HepG2 (cell line): ENCODE measurements at regions not wholly inside any gene's neighbourhood (a gene's known extent, or its start where the extent isn't known, plus 50 kb on each side); places are given as distances from the start of the nearest gene placed in this dataset.

ENCODE experiments used
- CTCF ChIP-seq: sonication (generic); formaldehyde crosslinking; IDR thresholded peaks from 2 replicates; pipeline ENCODE4 v1.5.0; 2020; ENCODE audit warnings: mild to moderate bottlenecking, missing genetic modification reagents, moderate library complexity
- GZF1 ChIP-seq: sonication (generic); formaldehyde crosslinking; IDR thresholded peaks from 2 replicates; pipeline ENCODE4 v1.5.1; 2020; ENCODE audit warnings: mild to moderate bottlenecking, missing genetic modification reagents
- KDM5B ChIP-seq: sonication (generic); formaldehyde crosslinking; IDR thresholded peaks from 2 replicates; pipeline ENCODE4 v1.4.0; 2020; ENCODE audit warnings: missing genetic modification reagents, mild to moderate bottlenecking, borderline replicate concordance
- POLR2A ChIP-seq, 2 experiments: IDR thresholded peaks; 2 replicates each; pipeline ENCODE4 v1.6.1; 2011; ENCODE audit warnings: low read depth in 2 of 2, low read length in 2 of 2, mild to moderate bottlenecking in 1 of 2, moderate library complexity in 1 of 2; ENCODE audit not compliant: insufficient read depth in 1 of 2
- ZBTB20 ChIP-seq: sonication (generic); formaldehyde crosslinking; IDR thresholded peaks from 2 replicates; pipeline ENCODE4 v1.8.1; 2023; ENCODE audit warnings: missing genetic modification reagents, low read depth, mild to moderate bottlenecking, borderline replicate concordance
- ZNF549 ChIP-seq: sonication (generic); formaldehyde crosslinking; IDR thresholded peaks from 2 replicates; pipeline ENCODE4 v1.5.0; 2020; ENCODE audit warnings: missing genetic modification reagents
- TF ChIP-seq, protein P1 (sequence below), 2 experiments: IDR thresholded peaks; 2 replicates each; pipeline ENCODE4 v1.6.1; 2011 to 2012; ENCODE audit warnings: low read length in 2 of 2, borderline replicate concordance in 1 of 2, low read depth in 1 of 2, mild to moderate bottlenecking in 1 of 2, moderate library complexity in 1 of 2

GRCh38 chrX:123093792-123094191 lies 90.3 kb upstream of the GRIA3 start:
- no peak for TF ChIP-seq CTCF (CRISPR knock-in tag)
- no peak for TF ChIP-seq ZBTB20 (CRISPR knock-in tag)
- TF ChIP-seq ZNF549 (CRISPR knock-in tag): no peak
- no peak for TF ChIP-seq POLR2A (IDR thresholded peaks at IDR 0.05; ENCODE audit: insufficient read depth in 1 of 2, low read depth in 2 of 2, low read length in 2 of 2)
- TF ChIP-seq, protein P1, sequence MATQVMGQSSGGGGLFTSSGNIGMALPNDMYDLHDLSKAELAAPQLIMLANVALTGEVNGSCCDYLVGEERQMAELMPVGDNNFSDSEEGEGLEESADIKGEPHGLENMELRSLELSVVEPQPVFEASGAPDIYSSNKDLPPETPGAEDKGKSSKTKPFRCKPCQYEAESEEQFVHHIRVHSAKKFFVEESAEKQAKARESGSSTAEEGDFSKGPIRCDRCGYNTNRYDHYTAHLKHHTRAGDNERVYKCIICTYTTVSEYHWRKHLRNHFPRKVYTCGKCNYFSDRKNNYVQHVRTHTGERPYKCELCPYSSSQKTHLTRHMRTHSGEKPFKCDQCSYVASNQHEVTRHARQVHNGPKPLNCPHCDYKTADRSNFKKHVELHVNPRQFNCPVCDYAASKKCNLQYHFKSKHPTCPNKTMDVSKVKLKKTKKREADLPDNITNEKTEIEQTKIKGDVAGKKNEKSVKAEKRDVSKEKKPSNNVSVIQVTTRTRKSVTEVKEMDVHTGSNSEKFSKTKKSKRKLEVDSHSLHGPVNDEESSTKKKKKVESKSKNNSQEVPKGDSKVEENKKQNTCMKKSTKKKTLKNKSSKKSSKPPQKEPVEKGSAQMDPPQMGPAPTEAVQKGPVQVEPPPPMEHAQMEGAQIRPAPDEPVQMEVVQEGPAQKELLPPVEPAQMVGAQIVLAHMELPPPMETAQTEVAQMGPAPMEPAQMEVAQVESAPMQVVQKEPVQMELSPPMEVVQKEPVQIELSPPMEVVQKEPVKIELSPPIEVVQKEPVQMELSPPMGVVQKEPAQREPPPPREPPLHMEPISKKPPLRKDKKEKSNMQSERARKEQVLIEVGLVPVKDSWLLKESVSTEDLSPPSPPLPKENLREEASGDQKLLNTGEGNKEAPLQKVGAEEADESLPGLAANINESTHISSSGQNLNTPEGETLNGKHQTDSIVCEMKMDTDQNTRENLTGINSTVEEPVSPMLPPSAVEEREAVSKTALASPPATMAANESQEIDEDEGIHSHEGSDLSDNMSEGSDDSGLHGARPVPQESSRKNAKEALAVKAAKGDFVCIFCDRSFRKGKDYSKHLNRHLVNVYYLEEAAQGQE (IDR thresholded peaks at IDR 0.05; ENCODE audit: borderline replicate concordance in 1 of 2, low read depth in 1 of 2, low read length in 2 of 2): no peak
- no peak for TF ChIP-seq KDM5B (CRISPR knock-in tag)
- no peak for TF ChIP-seq GZF1 (CRISPR knock-in tag)
